ENCODE measurements at regions not wholly inside any gene's neighbourhood (a gene's known extent, or its start where the extent isn't known, plus 50 kb on each side); places are given as distances from the start of the nearest gene placed in this dataset.
"Not testable (repeated sequence)": the region's sequence is repeated elsewhere in the genome, so short reads cannot be mapped to it uniquely, and the experiment has no call there.

DNA sequence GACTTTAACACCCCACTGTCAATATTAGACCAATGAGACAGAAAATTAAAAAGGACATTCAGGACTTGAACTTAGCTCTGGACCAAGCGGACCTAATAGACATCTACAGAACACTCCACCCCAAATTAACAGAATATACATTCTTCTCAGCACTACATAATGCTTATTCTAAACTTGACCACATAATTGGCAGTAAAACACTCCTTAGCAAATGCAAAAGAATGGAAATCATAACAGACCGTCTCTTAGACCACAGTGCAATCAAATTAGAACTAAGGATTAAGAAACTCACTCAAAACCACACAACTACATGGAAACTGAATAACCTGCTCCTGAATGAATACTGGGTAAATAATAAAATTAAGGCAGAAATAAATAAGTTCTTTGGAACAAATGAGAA lies 138.2 kb upstream of the PDE4B start:
- TF ChIP-seq FOXA1 (IDR thresholded peaks at IDR 0.05); TARDBP (IDR thresholded peaks at IDR 0.05); BHLHE40 (IDR thresholded peaks at IDR 0.05; ENCODE audit: borderline replicate concordance); ARNT (IDR thresholded peaks at IDR 0.05): not testable (repeated sequence)

Data from HEK293T (cell line).